Epithelial cell of proximal tubule (primary cell): ENCODE measurements at regions not wholly inside any gene's neighbourhood (a gene's known extent, or its start where the extent isn't known, plus 50 kb on each side); places are given as distances from the start of the nearest gene placed in this dataset.

ENCODE experiments used
- DNase-seq: peaks from one replicate; pipeline ENCODE4 v3.0.0-alpha.2; 2011; ENCODE audit warnings: low read depth
- H3K4me3 ChIP-seq: 2 replicates; pipeline ENCODE4 v1.5.1; 2011; ENCODE audit warnings: low read depth, mild to moderate bottlenecking, low read length
- CTCF ChIP-seq: conservative IDR thresholded peaks from 2 replicates; pipeline ENCODE4 v1.5.1; 2012; ENCODE audit warnings: low read depth, mild to moderate bottlenecking, low read length

GRCh38 chr2:16018277-16019059 lies 78.1 kb downstream of the MYCN start:
- TF ChIP-seq CTCF = no peak
- no peak for DNase-seq

DNA sequence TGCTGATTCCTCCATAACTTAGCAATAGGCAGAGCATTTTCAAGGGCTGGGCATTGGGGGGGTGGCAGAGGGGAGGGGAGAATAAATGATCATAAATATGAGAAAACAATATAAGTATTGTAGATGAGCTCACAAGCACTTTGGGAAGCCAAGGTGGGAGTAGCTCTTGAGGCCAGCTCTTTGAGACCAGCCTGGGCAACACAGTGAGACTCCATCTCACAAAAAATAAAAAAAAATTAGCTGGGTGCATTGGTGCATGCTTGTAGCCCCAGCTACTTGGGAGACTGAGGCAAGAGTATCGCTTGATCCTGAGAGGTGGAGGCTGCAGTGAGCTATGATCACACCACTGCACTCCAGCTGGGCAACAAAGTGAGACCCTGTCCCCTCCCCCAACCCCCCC lies 75.9 kb downstream of the MYCN start:
- H3K4me3 ChIP-seq = no peak overlapping the region
- TF ChIP-seq CTCF = no peak
- no peak for DNase-seq

More at GRCh38 chr2:16018277-16019059, 78.1 kb downstream of the MYCN start:
- no peak overlapping the region for H3K4me3 ChIP-seq

GRCh38 chr2:16015903-16016265 lies 75.5 kb downstream of the MYCN start:
- DNase-seq = no peak
- no peak for TF ChIP-seq CTCF
- no peak overlapping the region for H3K4me3 ChIP-seq

DNA sequence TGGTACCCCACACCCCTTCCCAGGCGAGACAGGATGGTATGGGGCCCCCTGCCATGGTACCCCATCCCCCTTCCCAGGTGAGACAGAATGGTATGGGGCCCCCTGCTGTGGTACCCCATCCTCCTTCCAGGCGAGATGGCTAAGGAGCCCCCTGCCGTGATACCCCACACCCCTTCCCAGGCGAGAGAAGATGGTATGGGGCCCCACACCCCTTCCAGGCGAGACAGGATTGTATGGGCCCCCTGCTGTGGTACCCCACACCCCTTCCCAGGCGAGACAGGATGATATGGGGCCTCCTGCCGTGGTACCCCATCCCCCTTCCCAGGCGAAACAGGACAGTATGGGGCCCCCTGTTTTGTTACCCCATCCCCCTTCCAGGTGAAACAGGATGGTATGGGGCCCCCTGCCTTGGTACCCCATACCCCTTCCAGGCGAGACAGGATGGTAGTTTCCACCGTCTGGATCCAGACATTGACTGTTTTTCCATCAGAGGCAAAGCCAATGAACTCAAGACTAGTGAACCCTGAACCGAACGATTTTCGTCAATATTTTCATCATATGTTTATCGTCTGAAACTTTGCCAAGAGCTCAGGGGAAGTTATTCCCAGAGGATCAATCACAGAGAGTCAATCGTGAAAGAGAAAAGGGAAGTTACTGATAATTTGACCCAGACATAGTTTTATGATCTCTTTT lies 75.0 kb downstream of the MYCN start:
- TF ChIP-seq CTCF = no peak
- no peak for DNase-seq
- H3K4me3 ChIP-seq = no peak overlapping the region

- no peak for TF ChIP-seq CTCF
- no peak for DNase-seq
These were observed 74.5 kb downstream of the MYCN start for GRCh38 chr2:16014802-16015201.

GRCh38 chr2:16014041-16014787 lies 73.9 kb downstream of the MYCN start:
- H3K4me3 ChIP-seq = no peak overlapping the region
- DNase-seq = no peak
- TF ChIP-seq CTCF = no peak

More at GRCh38 chr2:16014802-16015201, 74.5 kb downstream of the MYCN start:
- H3K4me3 ChIP-seq = no peak overlapping the region
